ENCODE measurements at regions not wholly inside any gene's neighbourhood (a gene's known extent, or its start where the extent isn't known, plus 50 kb on each side); places are given as distances from the start of the nearest gene placed in this dataset.

- DNase-seq (ENCODE audit: insufficient read length, low spot score) (no peak), FAIRE-seq (no peak)
- TF ChIP-seq CTCF (IDR thresholded peaks at IDR 0.05; ENCODE audit: insufficient read depth, missing control alignments), result no peak
These were observed 442.9 kb downstream of the QKI start for GRCh38 chr6:163857421-163857820.

DNA sequence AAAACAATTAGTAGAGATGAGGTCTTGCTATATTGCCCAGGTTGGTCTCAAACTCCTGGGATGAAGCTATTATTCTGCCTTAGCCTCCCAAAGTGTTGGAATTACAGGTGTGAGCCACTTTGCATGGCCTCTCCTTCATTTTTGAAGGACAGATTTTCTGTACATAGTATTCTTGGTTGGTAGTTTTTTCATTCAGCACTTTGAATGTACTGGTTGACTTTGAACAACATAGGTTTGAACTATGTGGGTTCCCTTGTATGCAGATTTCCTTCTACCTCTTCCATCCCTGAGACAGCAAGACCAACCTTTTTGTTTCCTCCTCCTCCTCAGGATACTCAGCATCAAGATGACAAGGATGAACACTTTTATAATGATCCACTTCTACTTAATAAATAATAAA is 436.4 kb downstream of the QKI start:
- TF ChIP-seq CTCF (IDR thresholded peaks at IDR 0.05; ENCODE audit: insufficient read depth, missing control alignments), result no peak
- no peak for DNase-seq (ENCODE audit: insufficient read length, low spot score)
- no peak for FAIRE-seq

DNA sequence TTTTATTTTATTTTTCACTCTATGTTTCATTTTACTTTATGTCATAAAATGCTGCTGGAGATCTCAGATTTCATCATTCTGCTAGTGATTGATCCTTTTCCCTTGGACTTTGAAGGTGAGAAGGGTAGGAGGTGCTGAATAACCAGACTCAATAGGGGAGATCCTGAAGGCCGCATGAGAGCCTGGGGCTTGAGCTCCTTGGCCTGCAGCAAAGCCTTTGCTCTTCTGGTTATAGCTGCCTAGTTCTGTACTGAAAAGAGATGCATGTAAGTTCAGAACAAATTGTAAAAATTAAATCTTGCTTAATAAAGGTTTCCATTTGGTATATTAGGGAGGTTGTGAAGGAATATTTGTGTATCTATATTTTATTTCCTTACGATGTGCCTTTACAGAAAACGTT is 430.2 kb downstream of the QKI start:
- FAIRE-seq, result no peak
- no peak for DNase-seq (ENCODE audit: insufficient read length, low spot score)
- no peak for TF ChIP-seq CTCF (IDR thresholded peaks at IDR 0.05; ENCODE audit: insufficient read depth, missing control alignments)

- DNase-seq (ENCODE audit: insufficient read length, low spot score) (no peak), FAIRE-seq (no peak)
- TF ChIP-seq CTCF (IDR thresholded peaks at IDR 0.05; ENCODE audit: insufficient read depth, missing control alignments), result no peak
These were observed 429.8 kb downstream of the QKI start for GRCh38 chr6:163844357-163844756.

GRCh38 chr6:163843218-163843617 is 428.7 kb downstream of the QKI start:
- FAIRE-seq (no peak), DNase-seq (ENCODE audit: insufficient read length, low spot score) (no peak)
- TF ChIP-seq CTCF (IDR thresholded peaks at IDR 0.05; ENCODE audit: insufficient read depth, missing control alignments), result no peak

- TF ChIP-seq CTCF (IDR thresholded peaks at IDR 0.05; ENCODE audit: insufficient read depth, missing control alignments), result no peak
- DNase-seq (ENCODE audit: insufficient read length, low spot score) (no peak), FAIRE-seq (no peak)
These were observed 427.9 kb downstream of the QKI start for GRCh38 chr6:163842467-163842866.

- no peak for TF ChIP-seq CTCF (IDR thresholded peaks at IDR 0.05; ENCODE audit: insufficient read depth, missing control alignments)
- no peak for DNase-seq (ENCODE audit: insufficient read length, low spot score)
- no peak for FAIRE-seq
These were observed 427.2 kb downstream of the QKI start for GRCh38 chr6:163841733-163842132.
